ENCODE measurements at regions not wholly inside any gene's neighbourhood (a gene's known extent, or its start where the extent isn't known, plus 50 kb on each side); places are given as distances from the start of the nearest gene placed in this dataset.
"Not testable (repeated sequence)": the region's sequence is repeated elsewhere in the genome, so short reads cannot be mapped to it uniquely, and the experiment has no call there.

DNA sequence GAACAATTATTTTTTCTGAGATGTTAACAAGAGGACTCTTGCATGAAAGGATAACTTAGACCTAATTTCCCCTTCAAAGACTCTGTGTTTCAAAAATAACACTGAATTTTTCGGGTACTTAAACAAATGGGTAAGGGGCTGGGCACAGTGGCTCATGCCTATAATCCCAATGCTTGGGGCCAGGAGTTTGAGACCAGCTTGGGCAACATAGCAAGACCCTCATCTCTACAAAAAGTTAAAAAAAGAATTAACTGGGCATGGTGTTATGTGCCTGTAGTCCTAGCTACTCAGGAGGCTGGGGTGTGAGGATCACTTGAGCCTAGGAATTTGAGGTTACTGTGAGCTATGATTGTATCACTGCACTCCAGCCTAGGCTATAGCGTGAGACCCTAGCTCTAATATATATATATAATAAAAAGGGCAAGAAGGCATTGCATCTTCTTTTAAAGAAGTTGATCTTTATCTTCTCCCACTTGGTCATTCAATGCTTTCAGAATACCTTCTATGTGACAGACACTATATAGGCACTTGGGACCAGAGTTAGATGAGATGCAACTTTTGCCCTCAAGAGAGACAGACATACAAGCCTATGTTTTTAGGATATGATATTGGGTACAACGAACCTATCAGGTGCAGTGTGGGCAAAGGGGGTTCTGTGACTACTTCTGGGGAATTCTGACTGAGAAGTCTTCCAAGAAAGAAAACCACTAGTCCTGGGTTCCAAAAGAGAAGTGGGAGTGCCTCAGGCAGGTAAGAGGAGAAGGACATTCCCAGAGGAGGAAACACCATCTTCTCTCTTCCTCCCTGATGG, 120.0 kb downstream of the MYCN start:
- no peak for DNase-seq (ENCODE audit: low read depth in 2 of 2)

DNA sequence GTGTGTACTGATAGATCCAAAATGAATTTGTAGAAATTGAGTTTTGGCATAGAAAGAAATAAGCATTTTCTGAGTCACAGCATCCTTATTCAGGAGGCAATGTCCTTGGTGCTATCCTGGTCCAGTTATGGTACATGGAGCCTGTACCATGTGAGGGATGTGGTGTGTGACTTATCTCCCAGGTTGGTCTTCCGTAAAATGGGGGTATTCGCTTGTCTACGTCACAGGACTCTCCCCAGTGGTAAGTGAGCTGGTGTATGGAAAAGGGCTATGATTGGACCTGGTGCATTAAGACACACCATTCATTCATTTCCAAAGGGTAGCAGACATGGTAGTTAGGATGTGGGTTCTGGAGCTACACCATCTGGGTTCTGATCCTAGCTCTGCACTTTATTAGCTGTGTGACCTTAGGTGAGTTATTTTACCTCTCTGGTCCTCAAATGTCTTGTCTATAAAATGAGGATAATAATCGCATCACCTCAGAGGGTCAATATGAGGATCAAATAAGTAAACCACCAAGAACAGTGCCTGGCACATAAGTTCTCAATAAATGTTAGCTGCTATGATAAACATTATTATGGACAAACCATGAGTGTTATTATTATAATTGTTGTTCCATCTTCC, 119.2 kb downstream of the MYCN start:
- DNase-seq (ENCODE audit: low read depth in 2 of 2): no peak

GRCh38 chr2:16058747-16059358, 118.5 kb downstream of the MYCN start:
- no peak for DNase-seq (ENCODE audit: low read depth in 2 of 2)

DNA sequence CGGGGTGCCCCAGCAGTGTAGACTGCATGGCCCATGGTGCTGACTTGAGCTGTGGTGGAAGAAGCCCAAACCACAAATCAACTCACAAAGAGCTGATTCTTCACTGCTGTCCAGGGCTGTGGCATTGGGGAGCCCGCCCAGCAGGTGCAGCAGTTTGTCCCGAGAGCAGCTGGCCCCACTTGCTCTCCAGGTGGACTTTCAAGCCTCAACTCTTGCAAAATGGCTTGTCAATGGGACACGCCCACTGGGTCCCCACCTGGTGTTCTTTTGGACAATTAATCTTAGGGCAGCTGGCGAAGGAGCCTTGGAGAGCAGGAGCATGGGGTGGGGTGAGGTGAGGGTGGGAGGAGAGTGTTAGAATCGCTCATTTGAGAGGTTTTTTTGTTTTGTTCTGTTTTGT, 117.9 kb downstream of the MYCN start:
- no peak for DNase-seq (ENCODE audit: low read depth in 2 of 2)

- DNase-seq (ENCODE audit: low read depth in 2 of 2): no peak
Measured at GRCh38 chr2:16057661-16058060, 117.3 kb downstream of the MYCN start.

- no peak for DNase-seq (ENCODE audit: low read depth in 2 of 2)
Measured at GRCh38 chr2:16055848-16056580, 115.7 kb downstream of the MYCN start.

DNA sequence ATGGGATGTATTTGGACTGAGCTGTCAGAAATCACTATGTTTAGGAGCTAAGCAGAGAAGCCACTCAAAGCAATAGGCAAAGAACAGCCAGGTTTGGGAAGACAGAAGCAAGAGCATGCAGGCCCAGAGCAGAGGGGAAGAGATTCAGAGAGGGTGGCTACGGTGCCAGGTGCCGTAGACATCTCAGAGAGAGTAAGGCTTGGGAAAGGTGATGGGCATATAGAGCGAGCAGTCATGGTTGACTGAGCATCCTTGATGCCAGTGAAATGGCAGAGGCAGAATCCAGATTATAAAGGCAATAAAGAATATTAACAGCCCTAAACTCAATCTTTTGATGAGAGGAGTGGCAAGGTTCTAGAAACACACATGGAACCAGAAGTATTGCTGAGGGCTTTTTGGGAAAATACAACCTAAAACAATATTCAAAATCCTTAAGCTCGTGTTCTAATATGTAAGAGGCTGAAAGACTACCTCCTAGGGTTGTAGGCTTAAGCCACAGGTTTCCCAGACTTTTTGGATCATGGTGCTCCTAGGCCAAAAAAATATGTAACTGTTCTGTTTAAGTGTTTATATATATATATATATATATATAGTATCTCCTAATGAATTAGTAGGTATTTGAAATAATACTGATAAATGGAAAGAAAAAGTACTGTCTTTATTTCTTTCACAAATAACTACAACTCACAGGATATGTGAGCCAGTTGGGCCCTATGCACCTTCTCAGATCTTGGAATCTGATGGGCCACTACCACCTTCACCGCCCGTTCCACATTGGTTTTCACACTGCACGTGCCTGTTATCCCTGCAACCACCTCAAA, 113.3 kb downstream of the MYCN start:
- DNase-seq (ENCODE audit: low read depth in 2 of 2): no peak

- not testable (repeated sequence) for DNase-seq (ENCODE audit: low read depth in 2 of 2)
Measured at GRCh38 chr2:16052571-16053052, 112.3 kb downstream of the MYCN start.

GRCh38 chr2:16051841-16052564, 111.7 kb downstream of the MYCN start:
- DNase-seq (ENCODE audit: low read depth in 2 of 2): no peak

- DNase-seq (ENCODE audit: low read depth in 2 of 2): no peak
Measured at GRCh38 chr2:16050908-16051489, 110.6 kb downstream of the MYCN start.

GRCh38 chr2:16050261-16050907, 110.0 kb downstream of the MYCN start:
- DNase-seq (ENCODE audit: low read depth in 2 of 2): no peak

DNA sequence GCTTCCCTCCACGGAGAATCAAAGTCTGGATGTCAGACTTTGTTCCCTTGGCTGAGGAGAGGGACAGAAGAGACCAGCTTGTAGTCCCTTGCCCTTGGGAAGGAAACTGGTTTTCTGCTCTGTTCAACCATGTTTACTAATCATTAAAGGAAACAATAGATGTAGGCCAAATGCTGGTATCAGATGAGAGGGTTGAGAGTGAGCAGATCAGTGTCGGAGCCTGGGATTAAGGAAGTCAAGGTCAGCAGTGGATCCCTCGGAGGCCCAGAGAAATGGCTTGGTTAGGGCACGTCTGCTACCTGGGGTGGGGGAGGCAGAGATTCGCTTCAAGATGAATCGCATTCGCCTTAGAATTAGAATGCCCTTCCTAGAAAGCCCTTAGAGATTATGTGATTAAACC, 109.1 kb downstream of the MYCN start:
- DNase-seq (ENCODE audit: low read depth in 2 of 2): no peak

DNA sequence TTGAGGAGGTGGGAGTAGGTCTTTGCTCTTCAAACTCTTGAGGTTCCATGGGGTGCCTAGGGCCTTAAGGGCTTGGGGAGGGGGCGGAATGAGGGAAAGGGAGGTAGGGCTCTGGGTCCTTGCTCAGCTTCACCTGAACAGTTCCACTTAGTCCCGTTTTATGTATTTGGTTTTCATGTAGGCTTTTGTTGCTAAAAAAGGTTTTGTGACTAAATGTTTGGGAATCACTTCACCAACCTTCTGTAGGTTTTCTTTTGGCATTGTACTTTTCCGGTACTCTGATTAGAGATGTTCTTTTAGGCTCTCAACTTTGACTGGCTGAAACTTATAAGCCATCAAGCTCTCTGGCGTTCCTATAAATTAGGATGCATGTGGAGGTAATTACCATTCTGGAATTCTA, 108.1 kb downstream of the MYCN start:
- DNase-seq (ENCODE audit: low read depth in 2 of 2): no peak

DNA sequence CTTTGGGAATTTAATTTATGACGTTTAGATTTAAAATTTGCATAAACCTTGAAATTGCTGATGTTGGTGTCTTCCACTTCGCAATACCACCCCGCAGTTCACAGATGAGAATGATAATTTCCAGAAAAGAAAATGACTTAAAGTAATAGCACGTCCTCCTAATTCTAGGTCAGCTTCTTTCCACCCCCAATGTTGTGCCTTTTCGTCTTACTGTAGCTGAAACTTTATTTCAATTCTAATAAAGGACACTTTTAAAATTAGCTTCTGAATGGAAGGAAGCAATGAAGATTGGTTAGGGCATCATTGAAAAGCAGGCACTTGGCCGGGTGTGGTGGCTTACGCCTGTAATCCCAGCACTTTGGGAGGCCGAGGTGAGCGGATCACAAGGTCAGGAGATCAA, 107.4 kb downstream of the MYCN start:
- DNase-seq (ENCODE audit: low read depth in 2 of 2): no peak

- no peak for DNase-seq (ENCODE audit: low read depth in 2 of 2)
Measured at GRCh38 chr2:16046649-16047048, 106.3 kb downstream of the MYCN start.

DNA sequence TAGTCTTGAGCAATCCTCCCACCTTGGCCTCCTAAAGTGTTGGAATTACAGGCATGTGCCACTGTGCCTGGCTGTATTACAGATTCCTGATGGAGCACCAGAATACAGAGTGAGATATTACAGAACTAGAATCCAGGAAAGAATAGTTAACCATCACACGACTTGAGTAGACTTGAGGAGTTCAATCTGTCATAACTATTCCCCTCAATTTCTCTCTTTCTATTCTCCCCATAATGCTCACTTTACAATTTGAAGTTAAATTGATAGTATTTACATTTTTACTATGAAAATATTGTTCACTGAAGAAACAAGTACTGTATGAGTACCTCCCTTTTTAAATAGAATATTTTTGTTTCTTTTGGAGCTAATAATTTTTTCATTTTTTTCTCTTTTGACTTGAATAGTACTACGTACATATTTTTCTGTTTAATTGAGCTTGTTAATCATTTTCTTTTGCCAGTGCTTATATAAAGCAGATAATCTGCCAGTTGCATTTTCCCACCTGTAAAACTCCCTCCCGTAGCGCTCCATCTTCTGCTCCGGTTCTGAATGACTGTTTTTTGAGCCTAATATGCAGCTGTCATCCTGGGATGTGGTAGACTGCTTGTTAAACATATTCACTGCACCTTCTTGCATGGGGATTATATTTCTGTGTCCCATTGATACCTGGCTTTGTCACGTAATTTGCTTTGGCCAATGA, 105.5 kb downstream of the MYCN start:
- no peak for DNase-seq (ENCODE audit: low read depth in 2 of 2)

- no peak for DNase-seq (ENCODE audit: low read depth in 2 of 2)
Measured at GRCh38 chr2:16044946-16045456, 104.7 kb downstream of the MYCN start.

DNA sequence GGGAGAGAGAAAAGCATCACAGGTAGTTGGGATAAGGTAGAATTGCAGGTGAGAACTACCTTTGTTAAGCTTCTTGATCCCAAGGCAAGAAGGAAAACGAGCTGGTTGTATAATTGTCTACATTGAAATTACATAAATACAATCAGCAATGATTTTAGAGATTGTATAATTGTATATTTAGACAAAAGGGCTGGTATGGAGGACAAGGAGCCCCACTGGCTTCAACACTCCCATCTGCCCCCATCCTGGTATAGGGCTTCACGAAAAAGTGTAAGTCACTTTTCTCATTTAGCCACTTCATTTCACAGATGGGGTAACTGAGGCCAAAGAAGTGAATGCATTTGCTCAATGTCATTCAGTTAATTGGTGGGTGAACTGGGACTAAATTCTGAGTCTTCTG, 103.3 kb downstream of the MYCN start:
- DNase-seq (ENCODE audit: low read depth in 2 of 2): no peak

DNA sequence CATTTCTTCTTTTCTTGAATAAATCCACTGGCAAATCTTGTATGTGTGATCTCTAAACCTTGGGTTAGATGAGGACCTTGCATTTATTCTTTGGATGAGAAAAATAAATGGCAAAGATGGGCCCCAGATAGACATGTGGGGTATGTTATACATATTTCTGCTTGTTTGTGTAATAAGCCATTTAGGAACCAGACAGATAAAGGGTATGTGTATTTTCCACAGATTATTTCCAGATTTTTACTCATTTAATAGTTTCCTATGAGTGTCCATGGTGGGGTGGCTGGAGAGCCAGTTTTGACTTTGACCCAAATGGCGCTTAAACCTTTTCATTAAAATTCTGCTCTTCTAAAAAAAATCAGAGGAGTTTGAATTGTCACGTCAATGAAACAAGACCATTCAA, 102.8 kb downstream of the MYCN start:
- no peak for DNase-seq (ENCODE audit: low read depth in 2 of 2)
